ENCODE measurements at regions not wholly inside any gene's neighbourhood (a gene's known extent, or its start where the extent isn't known, plus 50 kb on each side); places are given as distances from the start of the nearest gene placed in this dataset.

- TF ChIP-seq CEBPB (IDR thresholded peaks at IDR 0.05) (no peak), CREB1 (IDR thresholded peaks at IDR 0.05; ENCODE audit: low read depth) (no peak)
Measured at GRCh38 chr21:39022035-39022434, 161.2 kb downstream of the PSMG1 start.

GRCh38 chr21:39021478-39021832, 161.8 kb downstream of the PSMG1 start:
- TF ChIP-seq FOXM1 (IDR thresholded peaks at IDR 0.05; ENCODE audit: borderline replicate concordance, low read depth) (no peak), REST (IDR thresholded peaks at IDR 0.05; ENCODE audit: low read depth) (no peak), EGR1 (IDR thresholded peaks at IDR 0.05) (no peak), TAF1 (IDR thresholded peaks at IDR 0.05; ENCODE audit: low read depth) (no peak), TEAD4 (IDR thresholded peaks at IDR 0.05) (no peak), CREB1 (IDR thresholded peaks at IDR 0.05; ENCODE audit: low read depth) (no peak)

- no peak for TF ChIP-seq ZBTB7A (IDR thresholded peaks at IDR 0.05; ENCODE audit: low read depth)
- TF ChIP-seq CEBPB (IDR thresholded peaks at IDR 0.05): peak; percentile 51; the same call in 1 of the 2 replicates
- TF ChIP-seq TEAD4 (IDR thresholded peaks at IDR 0.05): peak; percentile 71
Measured at GRCh38 chr21:39020751-39021477, 162.3 kb downstream of the PSMG1 start.

GRCh38 chr21:39018730-39019129, 164.5 kb downstream of the PSMG1 start:
- no peak for TF ChIP-seq TCF12 (IDR thresholded peaks at IDR 0.05; ENCODE audit: low read depth)
- TF ChIP-seq RAD21 (IDR thresholded peaks at IDR 0.05; ENCODE audit: low read depth): no peak
- TF ChIP-seq FOXM1 (IDR thresholded peaks at IDR 0.05; ENCODE audit: borderline replicate concordance, low read depth): no peak
- no peak for TF ChIP-seq NFIC (IDR thresholded peaks at IDR 0.05)
- TF ChIP-seq EP300 (IDR thresholded peaks at IDR 0.05; ENCODE audit: borderline replicate concordance): no peak
- TF ChIP-seq USF1 (IDR thresholded peaks at IDR 0.05): no peak
- no peak for TF ChIP-seq TEAD4 (IDR thresholded peaks at IDR 0.05)
- TF ChIP-seq REST (IDR thresholded peaks at IDR 0.05; ENCODE audit: low read depth): no peak
- TF ChIP-seq ZBTB7A (IDR thresholded peaks at IDR 0.05; ENCODE audit: low read depth): no peak
- TF ChIP-seq TAF1 (IDR thresholded peaks at IDR 0.05; ENCODE audit: low read depth): no peak
- TF ChIP-seq EGR1 (IDR thresholded peaks at IDR 0.05): no peak
- no peak for TF ChIP-seq YY1 (IDR thresholded peaks at IDR 0.05; ENCODE audit: low read depth)
- TF ChIP-seq CEBPB (IDR thresholded peaks at IDR 0.05): no peak
- no peak for TF ChIP-seq MAX (IDR thresholded peaks at IDR 0.05)
- TF ChIP-seq CREB1 (IDR thresholded peaks at IDR 0.05; ENCODE audit: low read depth): no peak

- TF ChIP-seq CREB1 (IDR thresholded peaks at IDR 0.05; ENCODE audit: low read depth): no peak
- no peak for TF ChIP-seq NFIC (IDR thresholded peaks at IDR 0.05)
- TF ChIP-seq TEAD4 (IDR thresholded peaks at IDR 0.05): no peak
- TF ChIP-seq TCF12 (IDR thresholded peaks at IDR 0.05; ENCODE audit: low read depth): no peak
- no peak for TF ChIP-seq CEBPB (IDR thresholded peaks at IDR 0.05)
- no peak for TF ChIP-seq RAD21 (IDR thresholded peaks at IDR 0.05; ENCODE audit: low read depth)
- no peak for TF ChIP-seq YY1 (IDR thresholded peaks at IDR 0.05; ENCODE audit: low read depth)
Measured at GRCh38 chr21:39016740-39017315, 166.4 kb downstream of the PSMG1 start.

- TF ChIP-seq TCF12 (IDR thresholded peaks at IDR 0.05; ENCODE audit: low read depth): no peak
Measured at GRCh38 chr21:39014747-39015146, 168.5 kb downstream of the PSMG1 start.

- no peak for TF ChIP-seq TCF12 (IDR thresholded peaks at IDR 0.05; ENCODE audit: low read depth)
- TF ChIP-seq MAX (IDR thresholded peaks at IDR 0.05): no peak
- no peak for TF ChIP-seq EP300 (IDR thresholded peaks at IDR 0.05; ENCODE audit: borderline replicate concordance)
- TF ChIP-seq ZBTB7A (IDR thresholded peaks at IDR 0.05; ENCODE audit: low read depth): no peak
- TF ChIP-seq CEBPB (IDR thresholded peaks at IDR 0.05): no peak
- TF ChIP-seq YY1 (IDR thresholded peaks at IDR 0.05; ENCODE audit: low read depth): no peak
Measured at GRCh38 chr21:39012326-39013230, 170.7 kb downstream of the PSMG1 start.

Measured in Ishikawa (cell line).